Endothelial cell of umbilical vein (primary cell): ENCODE measurements at regions not wholly inside any gene's neighbourhood (a gene's known extent, or its start where the extent isn't known, plus 50 kb on each side); places are given as distances from the start of the nearest gene placed in this dataset.

Source experiments
- CTCF ChIP-seq, 2 donors: IDR thresholded peaks; 1 replicate in 1 of 2; 2 replicates in 1 of 2; pipeline ENCODE4 v1.5.1; 2011; ENCODE audit warnings: low read length in 2 of 2, mild to moderate bottlenecking in 2 of 2, moderate library complexity in 2 of 2, control low read depth in 1 of 2, inconsistent platforms in 1 of 2, low read depth in 1 of 2; ENCODE audit not compliant: insufficient read depth in 1 of 2; ENCODE audit errors: extremely low read depth in 1 of 2
- MYC ChIP-seq: IDR thresholded peaks from one replicate; pipeline ENCODE4 v1.6.1; 2011; ENCODE audit warnings: mild to moderate bottlenecking, low read depth, low read length
- POLR2A ChIP-seq: IDR thresholded peaks from 2 replicates; pipeline ENCODE4 v1.6.1; 2012; ENCODE audit warnings: low read depth, mild to moderate bottlenecking, control low read depth, low read length

GRCh38 chr13:74187564-74187963 is 53.4 kb upstream of the KLF12 start:
- TF ChIP-seq CTCF (IDR thresholded peaks at IDR 0.05; ENCODE audit: extremely low read depth in 1 of 2, insufficient read depth in 1 of 2, low read depth in 1 of 2, low read length in 2 of 2), result no peak
- no peak for TF ChIP-seq MYC
- TF ChIP-seq POLR2A, result no peak
